HEK293T (cell line): ENCODE measurements at regions not wholly inside any gene's neighbourhood (a gene's known extent, or its start where the extent isn't known, plus 50 kb on each side); places are given as distances from the start of the nearest gene placed in this dataset.

Experiments
- ARNT ChIP-seq: fragments of 450-650 bp; IDR thresholded peaks from 2 replicates; pipeline ENCODE4 v1.6.1; 2017; ENCODE audit warnings: mild to moderate bottlenecking
- BHLHE40 ChIP-seq: fragments of 450-650 bp; IDR thresholded peaks from 2 replicates; pipeline ENCODE4 v1.6.1; 2016; ENCODE audit warnings: mild to moderate bottlenecking, moderate library complexity, borderline replicate concordance
- CTBP1 ChIP-seq: fragments of 450-650 bp; IDR thresholded peaks from 2 replicates; pipeline ENCODE4 v1.6.1; 2016; ENCODE audit warnings: borderline replicate concordance
- ELF4 ChIP-seq: fragments of 450-650 bp; IDR thresholded peaks from 2 replicates; pipeline ENCODE4 v1.6.1; 2017; ENCODE audit warnings: antibody characterized with exemption
- FOXM1 ChIP-seq: fragments of 450-650 bp; IDR thresholded peaks from 2 replicates; pipeline ENCODE4 v1.6.1; 2017; ENCODE audit warnings: mild to moderate bottlenecking, borderline replicate concordance
- HDGF ChIP-seq: fragments of 450-650 bp; IDR thresholded peaks from 2 replicates; pipeline ENCODE4 v1.6.1; 2017; ENCODE audit warnings: antibody characterized with exemption, borderline replicate concordance
- L3MBTL2 ChIP-seq: fragments of 450-650 bp; conservative IDR thresholded peaks from 2 replicates; pipeline ENCODE4 v1.6.1; 2016; ENCODE audit warnings: mild to moderate bottlenecking
- SP1 ChIP-seq: fragments of 450-650 bp; IDR thresholded peaks from 2 replicates; pipeline ENCODE4 v1.6.1; 2017
- ZNF384 ChIP-seq: fragments of 450-650 bp; IDR thresholded peaks from 2 replicates; pipeline ENCODE4 v1.6.1; 2016

- no peak for TF ChIP-seq FOXM1
- no peak for TF ChIP-seq SP1
- no peak for TF ChIP-seq BHLHE40
- TF ChIP-seq CTBP1 = no peak
- no peak for TF ChIP-seq HDGF
- TF ChIP-seq L3MBTL2 = no peak
- no peak for TF ChIP-seq ELF4
- TF ChIP-seq ARNT = no peak
- no peak for TF ChIP-seq ZNF384
These were observed 297.9 kb downstream of the SOX11 start for GRCh38 chr2:5990086-5990485.
